Activated CD4-positive, alpha-beta T cell treated with anti-CD3 and anti-CD28 coated beads, Interleukin-2, amount 10 ng/mL, durations not matched to agents 24 days and 14 days (primary cell): ENCODE measurements at regions not wholly inside any gene's neighbourhood (a gene's known extent, or its start where the extent isn't known, plus 50 kb on each side); places are given as distances from the start of the nearest gene placed in this dataset.

Experiments used
- DNase-seq: peaks from one replicate; pipeline ENCODE4 v3.0.0; 2022
- H3K27ac Mint-ChIP-seq: one replicate; pipeline ENCODE4 v1.8.0; 2022; ENCODE audit warnings: mild to moderate bottlenecking, mixed read lengths
- H3K27me3 Mint-ChIP-seq: one replicate; pipeline ENCODE4 v1.8.0; 2022; ENCODE audit warnings: mixed read lengths
- H3K36me3 Mint-ChIP-seq: one replicate; pipeline ENCODE4 v1.8.0; 2022; ENCODE audit warnings: low read depth, mild to moderate bottlenecking, mixed read lengths
- H3K4me1 Mint-ChIP-seq: one replicate; pipeline ENCODE4 v1.8.0; 2021; ENCODE audit warnings: mixed read lengths
- H3K4me3 Mint-ChIP-seq: one replicate; pipeline ENCODE4 v1.8.0; 2022; ENCODE audit warnings: mild to moderate bottlenecking, moderate library complexity, mixed read lengths
- H3K9me3 Mint-ChIP-seq: one replicate; pipeline ENCODE4 v1.8.0; 2021; ENCODE audit warnings: mixed read lengths
- intact Hi-C: fragments of 100-400 bp; cut with micrococcal nuclease; formaldehyde crosslinking; loops from one replicate; pipeline ENCODE4 v1.15.1; 2023

DNA sequence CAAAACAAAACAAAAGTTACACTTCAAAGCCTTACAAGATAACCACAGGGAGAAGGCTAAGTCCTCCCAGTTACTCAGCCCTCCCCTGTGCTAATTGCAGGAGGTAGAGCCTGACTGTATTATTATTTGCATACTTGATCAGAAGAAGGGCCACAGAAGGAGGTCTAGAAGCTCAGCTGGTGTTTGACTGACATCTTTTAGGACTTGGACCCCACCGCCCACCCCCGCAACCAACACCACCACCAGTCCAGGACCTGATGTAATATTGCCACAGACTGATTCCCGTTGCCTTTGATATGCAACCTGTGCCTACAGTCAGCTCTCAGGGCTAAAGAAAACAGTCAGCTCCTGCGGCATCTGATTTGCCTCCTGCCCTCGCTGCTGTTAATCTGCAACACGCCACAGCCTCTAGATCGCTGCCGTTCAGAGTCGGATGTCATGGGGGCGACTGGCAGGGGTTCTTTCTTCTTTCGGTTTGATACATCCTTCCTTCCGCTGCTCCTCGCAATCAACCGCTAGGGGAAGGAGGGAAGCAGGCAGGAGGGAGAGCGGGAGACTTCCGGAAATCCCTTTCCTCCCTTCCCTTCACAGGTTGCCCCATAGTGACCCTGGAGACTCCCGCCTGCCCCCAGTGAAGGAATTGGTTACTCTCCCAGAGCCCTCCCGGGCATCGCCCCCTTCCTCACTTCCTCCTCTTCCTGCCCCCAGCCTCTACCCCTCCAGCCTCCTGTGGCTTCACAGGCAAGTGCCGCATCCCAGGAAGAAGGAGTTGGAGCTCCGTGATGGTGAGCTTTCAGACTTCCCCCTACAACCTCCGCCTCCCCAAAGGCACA, 90.5 kb upstream of the SOX9 start:
- H3K36me3 Mint-ChIP-seq, result no peaks in the 10 kb centered on the region
- H3K27me3 Mint-ChIP-seq, result no peaks in the 10 kb centered on the region
- peak; percentile 67 for DNase-seq
- peaks cover 3% of the 10 kb centered on the region for H3K9me3 Mint-ChIP-seq
- H3K4me1 Mint-ChIP-seq, result peaks cover 8% of the 10 kb centered on the region
- H3K27ac Mint-ChIP-seq, result no peak overlapping the region
- intact Hi-C loops, result no loop called here
- H3K4me3 Mint-ChIP-seq, result peak overlapping the region; percentile 72

DNA sequence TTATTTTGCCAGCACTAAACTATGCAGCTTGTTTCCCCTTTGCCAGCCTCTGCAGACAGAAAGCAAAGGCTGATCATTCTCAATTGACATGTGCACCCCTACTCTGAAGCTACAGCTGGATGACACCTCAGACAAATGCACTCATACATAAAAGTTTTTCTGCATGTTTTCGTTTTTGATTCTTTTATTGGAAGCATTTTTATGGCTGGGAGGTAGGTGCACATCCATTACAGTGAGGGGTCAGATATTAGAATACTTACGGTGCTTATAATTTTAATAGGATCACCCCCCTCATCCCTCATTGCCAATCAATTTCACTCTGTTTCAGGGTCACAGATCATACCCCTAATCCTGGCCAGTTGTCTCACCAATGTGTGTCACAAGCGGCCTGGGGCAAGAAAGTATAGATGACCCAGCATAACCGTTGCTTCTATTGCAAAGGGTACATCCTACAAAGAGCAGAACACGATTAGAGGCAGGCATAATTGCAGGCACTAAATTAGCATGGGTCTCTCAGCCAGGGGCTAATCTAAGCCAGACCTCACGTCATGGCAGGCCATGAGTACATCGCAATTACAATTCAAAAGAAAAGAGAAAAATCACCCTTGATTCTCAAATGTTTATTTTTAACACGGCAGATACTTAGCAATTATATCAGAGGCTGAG, 89.5 kb upstream of the SOX9 start:
- Mint-ChIP-seq H3K4me1 (peaks cover 8% of the 10 kb centered on the region), H3K36me3 (no peaks in the 10 kb centered on the region), H3K27me3 (no peaks in the 10 kb centered on the region), H3K27ac (no peak overlapping the region), H3K9me3 (peaks cover 3% of the 10 kb centered on the region), H3K4me3 (no peak overlapping the region)
- intact Hi-C loops, result no loop called here
- no peak for DNase-seq

DNA sequence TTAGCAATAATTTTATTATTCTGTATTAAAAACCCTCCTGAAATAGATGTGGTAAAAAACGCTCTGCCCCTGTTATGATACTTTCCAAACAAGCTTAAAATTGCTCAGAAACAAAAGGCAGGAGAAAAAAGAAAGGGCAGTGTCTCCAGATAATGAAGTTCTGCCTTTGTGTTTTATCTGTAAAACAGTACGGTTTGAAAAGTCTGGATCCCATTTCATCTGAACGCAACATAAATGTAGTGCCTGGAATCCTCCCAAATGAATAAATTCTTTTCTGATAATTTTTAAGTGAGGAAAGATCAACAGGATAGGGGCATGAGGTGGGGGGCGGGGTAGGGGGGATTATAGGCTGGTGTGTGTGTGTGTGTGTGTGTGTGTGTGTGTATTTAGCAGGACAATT, 87.5 kb upstream of the SOX9 start:
- no peak for DNase-seq
- peaks cover 8% of the 10 kb centered on the region for H3K4me1 Mint-ChIP-seq
- H3K27ac Mint-ChIP-seq, result no peak overlapping the region
- intact Hi-C loops, result no loop called here
- H3K27me3 Mint-ChIP-seq, result no peaks in the 10 kb centered on the region
- no peaks in the 10 kb centered on the region for H3K36me3 Mint-ChIP-seq
- peaks cover 3% of the 10 kb centered on the region for H3K9me3 Mint-ChIP-seq
- no peak overlapping the region for H3K4me3 Mint-ChIP-seq

DNA sequence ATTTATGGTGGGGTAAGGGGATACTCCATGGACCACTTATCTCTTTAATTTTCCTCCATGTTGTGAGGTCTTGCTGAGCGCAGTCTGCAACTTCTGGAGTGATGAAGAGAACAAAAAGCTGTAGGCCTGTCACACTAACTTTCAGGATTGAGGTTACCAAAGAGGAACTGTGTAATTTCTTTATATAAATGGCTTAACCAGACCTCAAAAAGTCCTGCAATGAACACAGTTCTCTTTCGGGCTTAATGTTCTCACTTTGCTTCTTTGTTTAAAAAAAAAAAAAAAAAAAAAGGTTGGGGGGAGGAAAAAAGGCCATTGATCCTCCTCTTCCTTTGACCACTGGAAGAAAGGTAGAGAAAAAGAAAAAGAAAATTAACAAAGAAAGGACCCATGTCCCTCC, 86.8 kb upstream of the SOX9 start:
- Mint-ChIP-seq H3K27ac (no peak overlapping the region), H3K27me3 (no peaks in the 10 kb centered on the region), H3K4me3 (no peak overlapping the region), H3K9me3 (peaks cover 3% of the 10 kb centered on the region), H3K4me1 (peaks cover 8% of the 10 kb centered on the region), H3K36me3 (no peaks in the 10 kb centered on the region)
- intact Hi-C loops, result no loop called here
- DNase-seq, result no peak

DNA sequence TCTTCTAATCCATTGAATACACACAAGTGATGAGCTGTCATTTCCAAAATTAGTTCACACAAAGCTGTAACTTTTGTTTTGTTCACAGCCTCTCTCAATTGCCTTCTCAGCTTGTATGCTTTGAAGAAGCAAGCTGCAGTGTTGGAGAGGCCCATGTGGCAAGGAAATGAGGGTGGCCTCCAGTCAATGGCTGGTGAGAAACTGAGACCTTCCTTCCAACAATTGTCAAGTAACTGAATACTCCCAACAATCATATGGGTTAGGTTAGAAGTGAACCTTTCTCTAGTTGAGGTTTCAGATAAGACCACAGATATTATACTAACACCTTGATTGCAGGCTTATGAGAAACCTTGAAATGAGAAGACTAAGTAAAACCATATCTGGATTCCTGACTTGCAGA, 82.4 kb upstream of the SOX9 start:
- Mint-ChIP-seq H3K4me3 (no peak overlapping the region), H3K9me3 (no peaks in the 10 kb centered on the region), H3K27ac (no peak overlapping the region), H3K27me3 (no peaks in the 10 kb centered on the region), H3K36me3 (no peaks in the 10 kb centered on the region), H3K4me1 (no peaks in the 10 kb centered on the region)
- no peak for DNase-seq
- intact Hi-C loops, result no loop called here

DNA sequence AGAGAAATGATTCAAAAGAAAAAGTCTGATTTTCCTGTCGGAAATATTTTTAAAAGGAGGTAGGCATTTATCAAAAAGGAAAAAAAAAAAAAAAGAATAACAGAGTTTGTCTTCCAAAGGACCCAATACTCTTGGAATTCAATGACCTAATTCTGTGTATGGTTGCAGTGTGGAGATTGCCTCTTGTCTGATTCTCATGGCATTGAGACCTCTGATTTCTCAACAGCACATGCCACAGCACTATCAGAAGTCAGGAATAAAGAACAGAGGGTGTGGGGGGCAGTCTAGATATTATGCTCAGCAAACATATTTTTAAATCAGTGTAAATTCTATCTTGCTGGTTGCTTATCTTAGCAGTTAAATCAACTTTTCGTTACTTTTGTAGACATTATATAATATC, 81.3 kb upstream of the SOX9 start:
- intact Hi-C loops, result no loop called here
- no peaks in the 10 kb centered on the region for H3K27me3 Mint-ChIP-seq
- no peaks in the 10 kb centered on the region for H3K9me3 Mint-ChIP-seq
- H3K36me3 Mint-ChIP-seq, result no peaks in the 10 kb centered on the region
- no peak for DNase-seq
- no peak overlapping the region for H3K27ac Mint-ChIP-seq
- H3K4me1 Mint-ChIP-seq, result no peaks in the 10 kb centered on the region
- H3K4me3 Mint-ChIP-seq, result no peak overlapping the region

DNA sequence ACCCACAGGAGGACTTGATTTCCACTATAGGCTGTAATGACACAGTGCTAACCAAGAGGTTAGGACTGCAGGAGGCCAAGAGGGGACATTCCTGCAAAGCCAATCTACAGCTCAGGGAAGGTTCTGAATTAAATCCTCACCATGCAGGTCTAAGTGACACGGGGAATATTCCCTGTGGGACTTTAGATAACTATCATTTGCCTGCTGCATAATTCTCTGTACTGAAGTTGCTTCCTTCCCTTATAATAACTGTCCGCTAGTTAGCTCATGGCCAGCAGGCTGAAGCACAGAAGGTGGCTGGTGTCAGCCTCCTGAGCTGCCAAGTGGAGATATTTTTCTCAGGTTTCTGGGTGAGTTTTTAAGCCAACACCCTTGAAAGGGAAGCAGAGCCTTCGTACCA, 74.6 kb upstream of the SOX9 start:
- Mint-ChIP-seq H3K36me3 (no peaks in the 10 kb centered on the region), H3K27ac (no peak overlapping the region), H3K4me1 (no peaks in the 10 kb centered on the region), H3K27me3 (no peaks in the 10 kb centered on the region), H3K4me3 (no peak overlapping the region), H3K9me3 (no peaks in the 10 kb centered on the region)
- DNase-seq, result no peak
- intact Hi-C loops, result no loop called here

DNA sequence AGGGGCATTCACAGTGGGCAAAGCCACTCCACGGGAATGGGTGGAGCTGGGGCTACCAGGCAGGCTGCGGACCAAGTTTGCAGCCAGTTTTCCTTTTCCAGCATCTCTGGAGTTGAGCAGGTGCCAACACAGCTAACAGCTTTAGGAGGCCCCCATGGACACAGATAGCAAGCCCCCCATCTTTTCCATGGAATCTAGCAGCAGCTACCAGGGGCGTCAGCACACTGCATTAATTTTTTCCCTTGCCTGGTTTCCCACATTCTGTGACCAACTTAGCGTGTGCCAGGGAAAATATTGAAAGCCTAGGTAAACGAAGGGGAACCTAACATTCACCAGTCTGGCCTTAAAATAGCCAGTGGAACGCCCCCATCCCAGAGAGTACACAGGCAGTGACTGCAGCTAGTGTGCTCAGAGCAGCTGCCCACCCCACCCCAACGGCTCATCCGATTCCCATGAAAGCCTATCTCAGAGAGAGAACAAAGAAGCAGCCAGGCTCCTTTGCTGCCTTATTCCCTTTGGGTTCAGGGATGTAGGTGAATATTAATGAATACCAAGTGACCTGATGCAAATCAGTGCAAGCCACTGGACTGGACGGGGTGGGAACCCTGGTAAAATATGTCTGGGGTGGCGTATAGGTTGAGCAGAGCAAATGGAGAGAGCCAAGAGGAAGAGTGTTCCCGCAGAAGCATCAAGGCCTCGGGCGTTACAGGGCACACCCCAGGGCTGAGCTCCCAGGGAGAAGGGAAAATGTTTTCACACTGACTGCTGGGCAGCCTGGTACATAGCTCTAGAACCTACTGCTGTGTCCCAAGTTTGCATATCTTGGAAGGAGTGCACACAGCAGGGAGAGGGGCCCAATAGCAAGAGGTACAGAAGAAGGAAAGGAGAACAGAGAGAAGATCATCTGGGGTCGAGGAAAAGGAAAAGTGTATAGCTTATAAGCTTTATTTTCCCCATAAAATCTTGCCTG, 73.9 kb upstream of the SOX9 start:
- Mint-ChIP-seq H3K4me1 (no peaks in the 10 kb centered on the region), H3K27me3 (no peaks in the 10 kb centered on the region), H3K27ac (no peak overlapping the region), H3K9me3 (no peaks in the 10 kb centered on the region), H3K4me3 (no peak overlapping the region), H3K36me3 (no peaks in the 10 kb centered on the region)
- intact Hi-C loops, result no loop called here
- DNase-seq, result no peak

DNA sequence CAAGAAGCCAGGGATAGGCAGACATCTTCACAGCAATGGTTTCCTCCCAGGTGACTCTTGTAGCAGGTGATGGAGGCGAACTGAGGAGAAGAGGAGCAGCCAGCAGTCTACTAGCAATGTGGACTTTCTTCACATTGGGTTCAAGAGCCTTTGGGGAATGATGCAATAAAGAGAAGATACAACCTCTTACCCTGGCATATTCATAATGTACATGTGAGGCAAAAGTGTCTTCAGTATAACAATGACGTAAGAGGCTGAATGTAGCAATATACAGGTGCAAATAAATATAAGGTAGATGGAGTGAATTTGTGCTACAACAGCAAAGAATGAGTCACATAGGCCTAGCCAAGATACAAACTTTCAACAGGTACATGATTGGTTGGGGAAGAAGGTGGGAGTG, 70.9 kb upstream of the SOX9 start:
- Mint-ChIP-seq H3K36me3 (no peaks in the 10 kb centered on the region), H3K27ac (no peak overlapping the region), H3K4me3 (no peak overlapping the region), H3K9me3 (no peaks in the 10 kb centered on the region), H3K4me1 (no peaks in the 10 kb centered on the region), H3K27me3 (no peaks in the 10 kb centered on the region)
- DNase-seq, result no peak
- intact Hi-C loops, result no loop called here

DNA sequence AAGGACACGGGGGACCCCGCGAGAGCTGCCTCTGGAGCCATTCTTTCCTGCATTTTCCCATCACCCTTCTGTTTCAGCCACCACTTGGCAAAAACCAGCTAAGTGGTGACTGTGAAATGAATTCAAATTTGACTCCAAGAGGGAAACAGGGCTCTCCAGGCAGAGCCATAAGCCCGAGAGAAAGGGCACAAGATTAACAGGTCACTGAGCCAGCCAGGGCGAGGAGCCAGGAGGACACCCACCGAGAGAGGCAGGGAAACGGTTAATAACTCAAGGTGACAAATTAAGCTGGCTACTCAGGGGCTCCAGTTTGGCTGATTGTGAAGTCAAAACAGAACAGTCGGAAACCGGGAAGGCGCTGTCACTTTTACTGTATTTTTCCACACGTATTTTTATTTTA, 67.8 kb upstream of the SOX9 start:
- H3K4me1 Mint-ChIP-seq, result no peaks in the 10 kb centered on the region
- H3K9me3 Mint-ChIP-seq, result no peaks in the 10 kb centered on the region
- intact Hi-C loops, result no loop called here

DNA sequence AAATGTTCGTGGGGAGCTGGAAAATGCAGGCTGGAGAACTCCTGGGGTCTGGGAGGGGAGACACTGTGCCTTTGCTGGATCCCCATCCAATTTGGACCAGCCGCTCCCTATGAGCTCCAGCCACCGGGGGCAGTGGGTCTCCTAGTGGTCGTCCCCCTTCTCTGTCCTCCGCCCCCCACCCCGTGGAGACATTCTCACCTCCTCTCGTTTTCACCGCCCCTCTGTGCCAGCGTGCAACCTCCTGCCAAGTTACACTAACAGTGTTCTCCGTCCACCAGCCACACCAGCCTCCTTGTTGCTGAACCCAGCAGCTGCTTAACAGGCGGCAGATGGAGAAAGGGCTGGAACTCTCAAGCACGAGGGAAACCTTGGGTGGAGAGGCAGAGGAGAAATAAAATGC, 67.4 kb upstream of the SOX9 start:
- Mint-ChIP-seq H3K27ac (no peak overlapping the region), H3K36me3 (no peaks in the 10 kb centered on the region), H3K4me1 (no peaks in the 10 kb centered on the region), H3K4me3 (no peak overlapping the region), H3K9me3 (no peaks in the 10 kb centered on the region), H3K27me3 (no peaks in the 10 kb centered on the region)
- no peak for DNase-seq
- intact Hi-C loops, result no loop called here

More for the DNA sequence above, 67.8 kb upstream of the SOX9 start:
- no peak overlapping the region for H3K4me3 Mint-ChIP-seq
- DNase-seq, result no peak
- H3K36me3 Mint-ChIP-seq, result no peaks in the 10 kb centered on the region
- no peak overlapping the region for H3K27ac Mint-ChIP-seq
- H3K27me3 Mint-ChIP-seq, result no peaks in the 10 kb centered on the region

DNA sequence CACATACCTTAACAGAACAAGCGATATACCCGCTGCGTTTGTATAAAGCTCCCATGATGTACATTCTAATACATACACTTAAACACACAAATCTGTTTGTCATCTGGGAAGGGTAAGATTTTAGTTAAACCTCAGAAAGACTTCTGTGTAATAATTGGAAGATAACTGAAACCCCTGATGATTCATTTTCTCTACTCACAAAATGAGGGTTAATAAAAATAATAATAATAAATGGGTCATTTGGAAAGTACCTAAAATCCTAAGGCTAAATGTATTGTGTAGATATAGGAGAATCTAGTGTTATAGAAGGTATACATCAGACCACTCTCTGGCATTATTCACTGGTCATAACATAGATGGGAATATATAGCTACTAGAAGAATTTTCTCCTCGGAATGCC, 64.7 kb upstream of the SOX9 start:
- no peaks in the 10 kb centered on the region for H3K4me1 Mint-ChIP-seq
- H3K9me3 Mint-ChIP-seq, result no peaks in the 10 kb centered on the region
- no peak overlapping the region for H3K27ac Mint-ChIP-seq
- no peak for DNase-seq
- no peaks in the 10 kb centered on the region for H3K36me3 Mint-ChIP-seq
- no peaks in the 10 kb centered on the region for H3K27me3 Mint-ChIP-seq
- intact Hi-C loops, result no loop called here
- no peak overlapping the region for H3K4me3 Mint-ChIP-seq

DNA sequence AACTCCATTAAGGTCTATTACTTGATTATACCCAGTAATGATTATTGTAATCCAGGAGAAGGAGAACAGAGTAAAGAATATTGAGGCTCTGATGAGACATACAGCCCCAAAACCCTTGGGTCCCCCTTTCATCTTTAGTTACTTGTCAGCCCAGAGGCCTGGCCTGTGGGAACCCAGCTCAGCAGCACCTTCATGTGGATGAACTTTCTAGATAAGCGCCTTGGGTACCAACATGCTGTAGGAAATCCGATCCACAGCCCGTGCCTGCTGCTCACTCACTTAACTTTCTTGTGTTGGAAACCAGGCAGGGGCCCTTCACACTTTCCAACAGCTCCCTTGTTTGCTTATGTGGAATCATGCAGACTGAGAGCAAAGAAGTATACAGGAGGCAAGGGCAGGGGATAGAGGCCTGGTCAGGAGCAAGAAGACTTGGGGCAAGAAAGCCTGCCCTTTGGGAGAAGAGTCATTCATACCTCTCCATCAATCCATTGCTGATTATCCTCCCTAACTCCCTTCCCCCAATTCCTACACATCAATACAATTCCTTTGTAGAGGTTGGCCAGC, 64.0 kb upstream of the SOX9 start:
- Mint-ChIP-seq H3K27ac (no peak overlapping the region), H3K9me3 (no peaks in the 10 kb centered on the region), H3K4me1 (no peaks in the 10 kb centered on the region), H3K27me3 (no peaks in the 10 kb centered on the region), H3K4me3 (no peak overlapping the region), H3K36me3 (no peaks in the 10 kb centered on the region)
- DNase-seq, result no peak
- intact Hi-C loops, result no loop called here

DNA sequence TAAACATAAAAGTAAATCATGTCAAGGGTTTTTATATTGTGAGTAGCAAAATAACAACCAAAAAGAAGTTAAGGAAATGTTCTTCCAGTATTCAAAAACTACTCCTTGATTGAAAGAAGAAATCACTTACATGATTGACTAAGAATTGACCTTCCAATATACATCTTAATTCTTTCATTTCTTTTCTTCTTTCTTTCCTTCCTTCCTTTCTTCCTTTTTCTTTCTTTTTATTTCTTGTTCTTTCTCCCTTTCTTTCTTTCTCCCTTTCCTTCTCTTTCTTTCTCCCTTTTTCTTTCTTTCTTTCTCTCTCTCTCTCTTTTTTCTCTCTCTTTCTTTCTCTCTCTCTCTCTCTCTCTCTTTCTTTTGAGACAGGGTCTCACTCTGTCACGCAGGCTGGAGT, 60.7 kb upstream of the SOX9 start:
- Mint-ChIP-seq H3K4me3 (no peak overlapping the region), H3K9me3 (no peaks in the 10 kb centered on the region), H3K4me1 (no peaks in the 10 kb centered on the region), H3K36me3 (no peaks in the 10 kb centered on the region), H3K27ac (no peak overlapping the region), H3K27me3 (no peaks in the 10 kb centered on the region)
- no peak for DNase-seq
- intact Hi-C loops, result no loop called here
